SU-DHL-6 (cell line): ENCODE measurements at regions not wholly inside any gene's neighbourhood (a gene's known extent, or its start where the extent isn't known, plus 50 kb on each side); places are given as distances from the start of the nearest gene placed in this dataset.

ENCODE experiments used
- EZH2phosphoT487 ChIP-seq: fragments of 200-600 bp; sonication (generic), shearing (Covaris generic); conservative IDR thresholded peaks from 2 replicates; pipeline ENCODE4 v1.6.1; 2018; ENCODE audit warnings: mild to moderate bottlenecking, antibody characterized with exemption, low read length, moderate library complexity, mixed read lengths
- TF ChIP-seq, protein P1 (sequence below): fragments of 200-600 bp; sonication (generic); IDR thresholded peaks from one replicate; pipeline ENCODE4 v1.5.1; 2017; ENCODE audit warnings: antibody characterized with exemption, mild to moderate bottlenecking, low read length, moderate library complexity; ENCODE audit not compliant: insufficient read depth, poor library complexity, severe bottlenecking

- TF ChIP-seq, protein P1, sequence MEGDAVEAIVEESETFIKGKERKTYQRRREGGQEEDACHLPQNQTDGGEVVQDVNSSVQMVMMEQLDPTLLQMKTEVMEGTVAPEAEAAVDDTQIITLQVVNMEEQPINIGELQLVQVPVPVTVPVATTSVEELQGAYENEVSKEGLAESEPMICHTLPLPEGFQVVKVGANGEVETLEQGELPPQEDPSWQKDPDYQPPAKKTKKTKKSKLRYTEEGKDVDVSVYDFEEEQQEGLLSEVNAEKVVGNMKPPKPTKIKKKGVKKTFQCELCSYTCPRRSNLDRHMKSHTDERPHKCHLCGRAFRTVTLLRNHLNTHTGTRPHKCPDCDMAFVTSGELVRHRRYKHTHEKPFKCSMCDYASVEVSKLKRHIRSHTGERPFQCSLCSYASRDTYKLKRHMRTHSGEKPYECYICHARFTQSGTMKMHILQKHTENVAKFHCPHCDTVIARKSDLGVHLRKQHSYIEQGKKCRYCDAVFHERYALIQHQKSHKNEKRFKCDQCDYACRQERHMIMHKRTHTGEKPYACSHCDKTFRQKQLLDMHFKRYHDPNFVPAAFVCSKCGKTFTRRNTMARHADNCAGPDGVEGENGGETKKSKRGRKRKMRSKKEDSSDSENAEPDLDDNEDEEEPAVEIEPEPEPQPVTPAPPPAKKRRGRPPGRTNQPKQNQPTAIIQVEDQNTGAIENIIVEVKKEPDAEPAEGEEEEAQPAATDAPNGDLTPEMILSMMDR = no peak
- no peak for TF ChIP-seq EZH2phosphoT487
Observed at GRCh38 chr2:155382776-155383175, 684.3 kb downstream of the KCNJ3 start.
